ENCODE measurements at regions not wholly inside any gene's neighbourhood (a gene's known extent, or its start where the extent isn't known, plus 50 kb on each side); places are given as distances from the start of the nearest gene placed in this dataset.

DNA sequence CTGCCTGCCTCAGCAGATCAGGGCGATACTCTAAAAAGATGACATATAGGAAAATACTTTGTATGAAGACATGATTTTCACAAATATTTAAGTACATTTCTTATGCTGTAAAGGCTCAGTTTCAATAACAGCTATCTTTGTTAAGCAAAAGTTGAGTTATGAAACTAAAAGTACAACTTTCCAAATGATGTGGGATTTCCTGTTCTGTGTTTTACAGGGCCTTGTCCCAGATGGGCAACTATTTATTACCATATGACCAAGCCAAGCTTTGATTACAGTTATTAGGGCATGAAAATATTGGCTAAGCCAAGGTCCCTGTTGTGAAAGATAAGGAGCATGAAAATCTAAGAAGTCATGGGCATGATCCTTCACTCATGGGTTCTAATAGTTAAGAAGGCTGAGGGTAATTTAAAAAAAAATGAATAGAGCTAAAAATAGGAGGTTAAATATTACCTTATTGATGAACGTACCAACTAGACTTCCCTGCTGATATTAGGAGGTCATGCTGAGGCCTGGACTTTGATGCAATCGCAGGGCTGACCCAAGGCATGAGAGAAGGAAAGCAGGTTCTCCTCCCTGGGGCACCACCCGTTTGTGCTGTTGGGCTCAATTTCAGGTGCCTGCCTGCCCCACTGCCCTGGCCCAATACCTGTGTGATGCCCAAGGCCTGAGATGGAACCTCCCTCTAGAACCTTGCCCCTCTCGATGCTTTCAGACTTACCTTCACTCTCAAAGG is 294.4 kb upstream of the PRDM1 start:
- TF ChIP-seq, protein P1, sequence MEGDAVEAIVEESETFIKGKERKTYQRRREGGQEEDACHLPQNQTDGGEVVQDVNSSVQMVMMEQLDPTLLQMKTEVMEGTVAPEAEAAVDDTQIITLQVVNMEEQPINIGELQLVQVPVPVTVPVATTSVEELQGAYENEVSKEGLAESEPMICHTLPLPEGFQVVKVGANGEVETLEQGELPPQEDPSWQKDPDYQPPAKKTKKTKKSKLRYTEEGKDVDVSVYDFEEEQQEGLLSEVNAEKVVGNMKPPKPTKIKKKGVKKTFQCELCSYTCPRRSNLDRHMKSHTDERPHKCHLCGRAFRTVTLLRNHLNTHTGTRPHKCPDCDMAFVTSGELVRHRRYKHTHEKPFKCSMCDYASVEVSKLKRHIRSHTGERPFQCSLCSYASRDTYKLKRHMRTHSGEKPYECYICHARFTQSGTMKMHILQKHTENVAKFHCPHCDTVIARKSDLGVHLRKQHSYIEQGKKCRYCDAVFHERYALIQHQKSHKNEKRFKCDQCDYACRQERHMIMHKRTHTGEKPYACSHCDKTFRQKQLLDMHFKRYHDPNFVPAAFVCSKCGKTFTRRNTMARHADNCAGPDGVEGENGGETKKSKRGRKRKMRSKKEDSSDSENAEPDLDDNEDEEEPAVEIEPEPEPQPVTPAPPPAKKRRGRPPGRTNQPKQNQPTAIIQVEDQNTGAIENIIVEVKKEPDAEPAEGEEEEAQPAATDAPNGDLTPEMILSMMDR (IDR thresholded peaks at IDR 0.05; ENCODE audit: low read depth, low read length, poor library complexity, severe bottlenecking) = no peak
- no peak for TF ChIP-seq EZH2phosphoT487 (IDR thresholded peaks at IDR 0.05; ENCODE audit: borderline replicate concordance, low read length)

Measured in DOHH2 (cell line).